A673 (cell line): ENCODE measurements at regions not wholly inside any gene's neighbourhood (a gene's known extent, or its start where the extent isn't known, plus 50 kb on each side); places are given as distances from the start of the nearest gene placed in this dataset.
"Not testable (repeated sequence)": the region's sequence is repeated elsewhere in the genome, so short reads cannot be mapped to it uniquely, and the experiment has no call there.

ENCODE experiments used
- EZH2 ChIP-seq: fragments of 200-600 bp; sonication (generic); IDR thresholded peaks from 2 replicates; pipeline ENCODE4 v1.6.1; 2017; ENCODE audit warnings: borderline replicate concordance, low read depth, mild to moderate bottlenecking, mixed read lengths, antibody characterized with exemption, low read length; ENCODE audit not compliant: poor library complexity, severe bottlenecking
- TF ChIP-seq, protein P1 (sequence below): fragments of 300-800, 200-600 bp; sonication (generic); conservative IDR thresholded peaks from 2 replicates; pipeline ENCODE4 v1.5.1; 2017; ENCODE audit warnings: low read depth, mild to moderate bottlenecking, antibody characterized with exemption, low read length, moderate library complexity, mixed read lengths

DNA sequence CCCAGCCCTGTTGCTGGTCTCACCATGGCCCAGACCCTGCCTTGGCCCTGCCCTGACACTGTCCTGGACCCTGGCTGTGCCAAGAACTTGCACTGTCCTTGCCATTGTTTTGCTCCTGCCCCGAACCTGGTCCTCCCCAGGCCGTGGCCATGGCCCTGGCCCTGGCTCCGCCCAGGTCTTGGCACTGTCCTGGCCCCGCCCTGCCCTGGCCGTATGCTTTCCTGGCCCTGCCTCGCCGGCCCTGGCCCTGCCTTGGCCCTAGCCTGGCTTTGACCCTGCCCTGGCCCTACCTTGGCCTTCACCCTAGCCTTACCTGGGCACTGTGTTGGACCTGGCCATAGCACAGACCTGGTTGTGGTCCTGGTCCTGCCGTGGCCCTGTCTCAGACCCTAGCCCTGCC is 1558.9 kb downstream of the RPIA start:
- TF ChIP-seq, protein P1, sequence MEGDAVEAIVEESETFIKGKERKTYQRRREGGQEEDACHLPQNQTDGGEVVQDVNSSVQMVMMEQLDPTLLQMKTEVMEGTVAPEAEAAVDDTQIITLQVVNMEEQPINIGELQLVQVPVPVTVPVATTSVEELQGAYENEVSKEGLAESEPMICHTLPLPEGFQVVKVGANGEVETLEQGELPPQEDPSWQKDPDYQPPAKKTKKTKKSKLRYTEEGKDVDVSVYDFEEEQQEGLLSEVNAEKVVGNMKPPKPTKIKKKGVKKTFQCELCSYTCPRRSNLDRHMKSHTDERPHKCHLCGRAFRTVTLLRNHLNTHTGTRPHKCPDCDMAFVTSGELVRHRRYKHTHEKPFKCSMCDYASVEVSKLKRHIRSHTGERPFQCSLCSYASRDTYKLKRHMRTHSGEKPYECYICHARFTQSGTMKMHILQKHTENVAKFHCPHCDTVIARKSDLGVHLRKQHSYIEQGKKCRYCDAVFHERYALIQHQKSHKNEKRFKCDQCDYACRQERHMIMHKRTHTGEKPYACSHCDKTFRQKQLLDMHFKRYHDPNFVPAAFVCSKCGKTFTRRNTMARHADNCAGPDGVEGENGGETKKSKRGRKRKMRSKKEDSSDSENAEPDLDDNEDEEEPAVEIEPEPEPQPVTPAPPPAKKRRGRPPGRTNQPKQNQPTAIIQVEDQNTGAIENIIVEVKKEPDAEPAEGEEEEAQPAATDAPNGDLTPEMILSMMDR = not testable (repeated sequence)
- not testable (repeated sequence) for TF ChIP-seq EZH2
